HCT116 (cell line): ENCODE measurements at regions not wholly inside any gene's neighbourhood (a gene's known extent, or its start where the extent isn't known, plus 50 kb on each side); places are given as distances from the start of the nearest gene placed in this dataset.

ENCODE experiments used
- ATAC-seq: fragments of 200-7000 bp; cut with Tn5 transposase; 2 replicates; pipeline ENCODE4 v1.9.1; 2020; ENCODE audit warnings: mild to moderate bottlenecking, moderate library complexity
- BruUV-seq: library from RNA; stranded (reverse); fragments of 400-500 nt; replicated peaks from 2 replicates; lab custom pipeline; 2021; lab: Mats Ljungman, UMichigan
- CTCF ChIA-PET: fragments of 300-600 bp; sonication (Branson Sonifier 250); formaldehyde crosslinking; loops from one replicate; lab custom pipeline; 2021; ENCODE audit warnings: antibody characterized with exemption; lab: Charles Lee
- POLR2A ChIA-PET: fragments of 300-600, 350-600 bp; sonication (Branson Sonifier 250); formaldehyde crosslinking; loops from one replicate; lab custom pipeline; 2021; ENCODE audit warnings: antibody characterized with exemption; lab: Charles Lee
- RAD21 ChIA-PET, 2 experiments: fragments of 300-600 bp; sonication (Branson Sonifier 250); formaldehyde crosslinking; loops; one replicate each; lab custom pipeline; 2023; ENCODE audit warnings: low total read pairs in 2 of 2; ENCODE audit not compliant: uncharacterized antibody in 2 of 2, unreplicated experiment in 2 of 2, low non-redundant PET in 1 of 2; lab: Charles Lee
- DNase-seq: peaks from one replicate; pipeline ENCODE4 v3.0.0-alpha.2; 2010; ENCODE audit warnings: low read depth, low spot score
- H2AFZ ChIP-seq: fragments of 200-600 bp; shearing (Covaris generic), sonication (generic); 2 replicates; pipeline ENCODE4 v1.6.1; 2017; ENCODE audit warnings: low read depth, mixed run types, mixed read lengths, antibody characterized with exemption, low read length; ENCODE audit not compliant: poor library complexity, severe bottlenecking
- H3K27ac ChIP-seq: 2 replicates; pipeline ENCODE4 v1.5.1; 2012; ENCODE audit warnings: low read depth, low read length
- H3K27me3 ChIP-seq: fragments of 200-600 bp; sonication (generic); 2 replicates; pipeline ENCODE4 v1.6.1; 2016; ENCODE audit warnings: mixed run types, low read length, mixed read lengths; ENCODE audit not compliant: insufficient read depth
- H3K36me3 ChIP-seq, 2 experiments: fragments of 200-500 bp in 1 of 2; fragments of 200-600 bp in 1 of 2; sonication (Bioruptor generic) in 1 of 2; sonication (generic) in 1 of 2; 2 replicates each; pipeline versions ENCODE4 v1.5.1 to v1.6.1; 2014 to 2016; ENCODE audit warnings: low read length in 2 of 2, inconsistent platforms in 1 of 2, mixed read lengths in 1 of 2, mixed run types in 1 of 2; ENCODE audit not compliant: insufficient read depth in 2 of 2, control insufficient read depth in 1 of 2
- H3K4me1 ChIP-seq, 2 experiments: fragments of 200-600 bp in 1 of 2; sonication (generic) in 1 of 2; 2 replicates each; pipeline versions ENCODE4 v1.5.1 to v1.6.1; 2012 to 2017; ENCODE audit warnings: low read length in 2 of 2, inconsistent platforms in 1 of 2, mild to moderate bottlenecking in 1 of 2, mixed read lengths in 1 of 2, mixed run types in 1 of 2, moderate library complexity in 1 of 2; ENCODE audit not compliant: insufficient read depth in 2 of 2, control insufficient read depth in 1 of 2
- H3K4me2 ChIP-seq: fragments of 200-600 bp; sonication (generic); 2 replicates; pipeline ENCODE4 v1.6.1; 2017; ENCODE audit warnings: mixed run types, low read length, mixed read lengths
- H3K4me3 ChIP-seq, 2 experiments: fragments of 200-600 bp in 1 of 2; sonication (generic) in 1 of 2; replicated peaks in 1 of 2; 2 replicates each; pipeline ENCODE4 v1.5.1; 2011 to 2016; ENCODE audit warnings: low read length in 2 of 2, control low read depth in 1 of 2, low read depth in 1 of 2, mild to moderate bottlenecking in 1 of 2, mixed read lengths in 1 of 2, mixed run types in 1 of 2
- H3K79me2 ChIP-seq: fragments of 200-600 bp; sonication (generic); 2 replicates; pipeline ENCODE4 v1.6.1; 2017; ENCODE audit warnings: mild to moderate bottlenecking, mixed run types, low read length, moderate library complexity, mixed read lengths; ENCODE audit not compliant: insufficient read depth
- H3K9ac ChIP-seq: fragments of 200-600 bp; sonication (generic); 2 replicates; pipeline ENCODE4 v1.6.1; 2016; ENCODE audit warnings: low read length, mixed read lengths
- H3K9me2 ChIP-seq: fragments of 200-600 bp; sonication (generic), shearing (Covaris generic); 2 replicates; pipeline ENCODE4 v1.6.1; 2017; ENCODE audit warnings: mixed run types, mild to moderate bottlenecking, moderate library complexity; ENCODE audit not compliant: insufficient read depth
- H3K9me3 ChIP-seq, 2 experiments: fragments of 200-500 bp in 1 of 2; fragments of 200-600 bp in 1 of 2; sonication (Bioruptor generic) in 1 of 2; sonication (generic) in 1 of 2; 2 replicates each; pipeline ENCODE4 v1.6.1; 2014 to 2017; ENCODE audit warnings: low read length in 2 of 2, mixed read lengths in 2 of 2, inconsistent platforms in 1 of 2, low read depth in 1 of 2, mild to moderate bottlenecking in 1 of 2, mixed run types in 1 of 2, moderate library complexity in 1 of 2; ENCODE audit not compliant: control insufficient read depth in 1 of 2, insufficient read depth in 1 of 2
- H4K20me1 ChIP-seq: fragments of 200-600 bp; sonication (generic), shearing (Covaris generic); 2 replicates; pipeline ENCODE4 v1.6.1; 2017; ENCODE audit warnings: mixed run types, mild to moderate bottlenecking, moderate library complexity; ENCODE audit not compliant: insufficient read depth
- CBX3 ChIP-seq: IDR thresholded peaks from 2 replicates; pipeline ENCODE4 v1.6.1; 2012; ENCODE audit warnings: low read depth
- CEBPB ChIP-seq: IDR thresholded peaks from 2 replicates; pipeline ENCODE4 v1.6.1; 2012; ENCODE audit warnings: low read depth
- EZH2 ChIP-seq: fragments of 200-600 bp; sonication (generic); IDR thresholded peaks from 2 replicates; pipeline ENCODE4 v1.6.1; 2017; ENCODE audit warnings: antibody characterized with exemption, mixed run types
- EZH2phosphoT487 ChIP-seq: fragments of 200-600 bp; IDR thresholded peaks from 2 replicates; pipeline ENCODE4 v1.6.1; 2018; ENCODE audit warnings: antibody characterized with exemption, borderline replicate concordance
- FOSL1 ChIP-seq: IDR thresholded peaks from 2 replicates; pipeline ENCODE4 v1.6.1; 2012; ENCODE audit warnings: low read depth
- POLR2AphosphoS5 ChIP-seq: IDR thresholded peaks from 2 replicates; pipeline ENCODE4 v1.6.1; 2011; ENCODE audit warnings: mild to moderate bottlenecking, low read depth, low read length, moderate library complexity
- SIN3A ChIP-seq: IDR thresholded peaks from 2 replicates; pipeline ENCODE4 v1.6.1; 2012; ENCODE audit warnings: low read depth
- TCF7L2 ChIP-seq: IDR thresholded peaks from 2 replicates; pipeline ENCODE4 v1.7.0; 2011; ENCODE audit warnings: borderline replicate concordance, inconsistent platforms; ENCODE audit not compliant: insufficient read depth, insufficient read length; ENCODE audit errors: extremely low read depth
- YY1 ChIP-seq: IDR thresholded peaks from 2 replicates; pipeline ENCODE4 v1.6.1; 2011; ENCODE audit warnings: low read length, low read depth, moderate library complexity, mild to moderate bottlenecking; ENCODE audit not compliant: insufficient replicate concordance; ENCODE audit errors: extremely low read depth
- ZNF274 ChIP-seq: fragments of 200-500 bp; sonication (Bioruptor generic); IDR thresholded peaks from 2 replicates; pipeline ENCODE4 v1.6.1; 2014; ENCODE audit warnings: mild to moderate bottlenecking, low read depth, low read length, inconsistent platforms
- intact Hi-C: fragments of 100-400 bp; cut with micrococcal nuclease; formaldehyde crosslinking; loops from 2 replicates; pipeline ENCODE4 v1.10.0; 2022
- TF ChIP-seq, protein P1 (sequence below): IDR thresholded peaks from 2 replicates; pipeline ENCODE4 v1.6.1; 2012
- TF ChIP-seq, protein P2 (sequence below): IDR thresholded peaks from 2 replicates; pipeline ENCODE4 v1.6.1; 2012
- TF ChIP-seq, protein P3 (sequence below): IDR thresholded peaks from 2 replicates; pipeline ENCODE4 v1.6.1; 2012; ENCODE audit warnings: low read depth

DNA sequence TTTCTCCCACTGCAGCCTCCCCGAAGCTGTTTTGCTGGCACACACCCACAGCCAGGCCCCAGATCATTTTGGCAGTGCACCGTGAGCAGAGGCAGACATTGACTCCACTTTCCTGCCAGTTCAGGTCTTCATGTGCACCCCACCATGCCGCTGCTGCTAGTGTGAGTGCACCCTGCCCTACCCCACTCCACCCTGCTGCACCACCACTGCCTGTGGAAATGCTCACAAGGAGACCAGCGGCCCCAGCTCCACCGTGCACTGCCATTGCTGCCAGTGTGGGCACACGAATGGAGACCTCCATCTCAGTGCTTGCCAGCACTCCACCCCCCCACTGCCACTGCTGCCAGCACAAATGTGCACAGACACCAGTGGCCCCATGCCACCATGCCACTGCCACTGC, 277.6 kb upstream of the ZC4H2 start:
- POLR2A ChIA-PET = no interaction called here

More for the DNA sequence above, 277.6 kb upstream of the ZC4H2 start:
- CTCF ChIA-PET = no interaction called here
- Histone ChIP-seq H3K27ac (no peak overlapping the region), H3K9ac (no peak overlapping the region), H3K9me3 (no peaks in the 10 kb centered on the region), H3K4me3 (no peak overlapping the region), H4K20me1 (no peaks in the 10 kb centered on the region), H3K36me3 (no peaks in the 10 kb centered on the region), H3K27me3 (no peaks in the 10 kb centered on the region), H3K4me2 (no peak overlapping the region), H2AFZ (no peak overlapping the region), H3K79me2 (no peaks in the 10 kb centered on the region), H3K4me1 (no peaks in the 10 kb centered on the region), H3K9me2 (no peaks in the 10 kb centered on the region)
- ATAC-seq (no peak), DNase-seq (no peak)
- no TSS peak for BruUV-seq
- TF ChIP-seq FOSL1 (no peak), ZNF274 (no peak), EZH2 (no peak), TCF7L2 (no peak), SIN3A (no peak), CBX3 (no peak), CEBPB (no peak), EZH2phosphoT487 (no peak), POLR2AphosphoS5 (no peak), YY1 (no peak)
- TF ChIP-seq, protein P1, sequence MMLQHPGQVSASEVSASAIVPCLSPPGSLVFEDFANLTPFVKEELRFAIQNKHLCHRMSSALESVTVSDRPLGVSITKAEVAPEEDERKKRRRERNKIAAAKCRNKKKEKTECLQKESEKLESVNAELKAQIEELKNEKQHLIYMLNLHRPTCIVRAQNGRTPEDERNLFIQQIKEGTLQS = no peak
- TF ChIP-seq, protein P2, sequence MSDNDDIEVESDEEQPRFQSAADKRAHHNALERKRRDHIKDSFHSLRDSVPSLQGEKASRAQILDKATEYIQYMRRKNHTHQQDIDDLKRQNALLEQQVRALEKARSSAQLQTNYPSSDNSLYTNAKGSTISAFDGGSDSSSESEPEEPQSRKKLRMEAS = no peak
- TF ChIP-seq, protein P3, sequence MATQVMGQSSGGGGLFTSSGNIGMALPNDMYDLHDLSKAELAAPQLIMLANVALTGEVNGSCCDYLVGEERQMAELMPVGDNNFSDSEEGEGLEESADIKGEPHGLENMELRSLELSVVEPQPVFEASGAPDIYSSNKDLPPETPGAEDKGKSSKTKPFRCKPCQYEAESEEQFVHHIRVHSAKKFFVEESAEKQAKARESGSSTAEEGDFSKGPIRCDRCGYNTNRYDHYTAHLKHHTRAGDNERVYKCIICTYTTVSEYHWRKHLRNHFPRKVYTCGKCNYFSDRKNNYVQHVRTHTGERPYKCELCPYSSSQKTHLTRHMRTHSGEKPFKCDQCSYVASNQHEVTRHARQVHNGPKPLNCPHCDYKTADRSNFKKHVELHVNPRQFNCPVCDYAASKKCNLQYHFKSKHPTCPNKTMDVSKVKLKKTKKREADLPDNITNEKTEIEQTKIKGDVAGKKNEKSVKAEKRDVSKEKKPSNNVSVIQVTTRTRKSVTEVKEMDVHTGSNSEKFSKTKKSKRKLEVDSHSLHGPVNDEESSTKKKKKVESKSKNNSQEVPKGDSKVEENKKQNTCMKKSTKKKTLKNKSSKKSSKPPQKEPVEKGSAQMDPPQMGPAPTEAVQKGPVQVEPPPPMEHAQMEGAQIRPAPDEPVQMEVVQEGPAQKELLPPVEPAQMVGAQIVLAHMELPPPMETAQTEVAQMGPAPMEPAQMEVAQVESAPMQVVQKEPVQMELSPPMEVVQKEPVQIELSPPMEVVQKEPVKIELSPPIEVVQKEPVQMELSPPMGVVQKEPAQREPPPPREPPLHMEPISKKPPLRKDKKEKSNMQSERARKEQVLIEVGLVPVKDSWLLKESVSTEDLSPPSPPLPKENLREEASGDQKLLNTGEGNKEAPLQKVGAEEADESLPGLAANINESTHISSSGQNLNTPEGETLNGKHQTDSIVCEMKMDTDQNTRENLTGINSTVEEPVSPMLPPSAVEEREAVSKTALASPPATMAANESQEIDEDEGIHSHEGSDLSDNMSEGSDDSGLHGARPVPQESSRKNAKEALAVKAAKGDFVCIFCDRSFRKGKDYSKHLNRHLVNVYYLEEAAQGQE = no peak
- RAD21 ChIA-PET = no interaction called here
- intact Hi-C loops = no loop called here
